GM21360 (cell line): ENCODE measurements at regions not wholly inside any gene's neighbourhood (a gene's known extent, or its start where the extent isn't known, plus 50 kb on each side); places are given as distances from the start of the nearest gene placed in this dataset.

Experiments
- ATAC-seq: cut with Tn5 transposase; IDR thresholded peaks from one replicate; pipeline ENCODE4 v1.9.1; 2021; ENCODE audit warnings: mild to moderate bottlenecking, moderate library complexity; ENCODE audit not compliant: unreplicated experiment

- no peak for ATAC-seq
Observed at GRCh38 chr4:138308356-138308755, 66.2 kb upstream of the SLC7A11 start.

GRCh38 chr4:138307319-138307718 is 65.2 kb upstream of the SLC7A11 start:
- peak; percentile 69 for ATAC-seq

GRCh38 chr4:138305050-138305449 is 62.9 kb upstream of the SLC7A11 start:
- no peak for ATAC-seq

GRCh38 chr4:138301536-138301935 is 59.4 kb upstream of the SLC7A11 start:
- no peak for ATAC-seq

GRCh38 chr4:138300616-138301015 is 58.5 kb upstream of the SLC7A11 start:
- ATAC-seq: no peak

- ATAC-seq: no peak
Observed at GRCh38 chr4:138299881-138300280, 57.7 kb upstream of the SLC7A11 start.

- no peak for ATAC-seq
Observed at GRCh38 chr4:138298866-138299265, 56.7 kb upstream of the SLC7A11 start.

GRCh38 chr4:138298431-138298830 is 56.3 kb upstream of the SLC7A11 start:
- ATAC-seq: no peak

- ATAC-seq: no peak
Observed at GRCh38 chr4:138297743-138298405, 55.7 kb upstream of the SLC7A11 start.

- no peak for ATAC-seq
Observed at GRCh38 chr4:138292321-138292720, 50.2 kb upstream of the SLC7A11 start.
